Globus pallidus (tissue), 1 donor: ENCODE measurements at regions not wholly inside any gene's neighbourhood (a gene's known extent, or its start where the extent isn't known, plus 50 kb on each side); places are given as distances from the start of the nearest gene placed in this dataset.
"Not testable (repeated sequence)": the region's sequence is repeated elsewhere in the genome, so short reads cannot be mapped to it uniquely, and the experiment has no call there.

Experiments used
- DNase-seq: peaks from one replicate; pipeline ENCODE4 v3.0.0-alpha.2; 2015; ENCODE audit warnings: low spot score

- DNase-seq, result no peak
These were observed 277.9 kb upstream of the MSX2 start for GRCh38 chr5:174446446-174446845.

GRCh38 chr5:174446988-174447387 is 277.4 kb upstream of the MSX2 start:
- no peak for DNase-seq

GRCh38 chr5:174448041-174448440 is 276.3 kb upstream of the MSX2 start:
- DNase-seq, result no peak

- no peak for DNase-seq
These were observed 275.7 kb upstream of the MSX2 start for GRCh38 chr5:174448662-174449061.

GRCh38 chr5:174453690-174454089 is 270.7 kb upstream of the MSX2 start:
- DNase-seq, result peak; percentile 58

GRCh38 chr5:174454464-174454863 is 269.9 kb upstream of the MSX2 start:
- no peak for DNase-seq

- DNase-seq, result no peak
These were observed 269.5 kb upstream of the MSX2 start for GRCh38 chr5:174454890-174455289.

GRCh38 chr5:174455301-174455700 is 269.1 kb upstream of the MSX2 start:
- no peak for DNase-seq

- no peak for DNase-seq
These were observed 267.2 kb upstream of the MSX2 start for GRCh38 chr5:174457141-174457678.

- DNase-seq, result no peak
These were observed 265.2 kb upstream of the MSX2 start for GRCh38 chr5:174459071-174459702.

- DNase-seq, result no peak
These were observed 264.4 kb upstream of the MSX2 start for GRCh38 chr5:174459832-174460448.

GRCh38 chr5:174462129-174462528 is 262.3 kb upstream of the MSX2 start:
- DNase-seq, result no peak

GRCh38 chr5:174464504-174465165 is 259.7 kb upstream of the MSX2 start:
- no peak for DNase-seq

- DNase-seq, result not testable (repeated sequence)
These were observed 252.9 kb upstream of the MSX2 start for GRCh38 chr5:174471528-174471927.

GRCh38 chr5:174472956-174473355 is 251.4 kb upstream of the MSX2 start:
- DNase-seq, result no peak

- not testable (repeated sequence) for DNase-seq
These were observed 248.4 kb upstream of the MSX2 start for GRCh38 chr5:174476001-174476400.

- DNase-seq, result no peak
These were observed 245.1 kb upstream of the MSX2 start for GRCh38 chr5:174479325-174479724.

GRCh38 chr5:174481737-174482136 is 242.6 kb upstream of the MSX2 start:
- DNase-seq, result no peak

- no peak for DNase-seq
These were observed 241.8 kb upstream of the MSX2 start for GRCh38 chr5:174482607-174483024.

- DNase-seq, result no peak
These were observed 241.0 kb upstream of the MSX2 start for GRCh38 chr5:174483411-174483810.

- DNase-seq, result no peak
These were observed 235.2 kb upstream of the MSX2 start for GRCh38 chr5:174489215-174489614.

GRCh38 chr5:174489920-174490597 is 234.3 kb upstream of the MSX2 start:
- no peak for DNase-seq

GRCh38 chr5:174490728-174491127 is 233.7 kb upstream of the MSX2 start:
- no peak for DNase-seq
